Stimulated activated CD4-positive, alpha-beta T cell treated with anti-CD3 and anti-CD28 coated beads, TNF-alpha, amount 100 ng/mL, for 48 hours (primary cell): ENCODE measurements at regions not wholly inside any gene's neighbourhood (a gene's known extent, or its start where the extent isn't known, plus 50 kb on each side); places are given as distances from the start of the nearest gene placed in this dataset.
"Not testable (repeated sequence)": the region's sequence is repeated elsewhere in the genome, so short reads cannot be mapped to it uniquely, and the experiment has no call there.

ENCODE experiments used
- DNase-seq, 3 donors: peaks; one replicate each; pipeline ENCODE4 v3.0.0-alpha.2; 2020; ENCODE audit warnings: low read depth in 3 of 3

GRCh38 chr1:184820218-184820750 lies 65.6 kb upstream of the EDEM3 start:
- DNase-seq, result no peak

- DNase-seq, result no peak
Observed at GRCh38 chr1:184818646-184819045, 64.0 kb upstream of the EDEM3 start.

GRCh38 chr1:184817003-184817402 lies 62.3 kb upstream of the EDEM3 start:
- not testable (repeated sequence) for DNase-seq

GRCh38 chr1:184813528-184814089 lies 59.0 kb upstream of the EDEM3 start:
- DNase-seq, result no peak

GRCh38 chr1:184811439-184812111 lies 56.9 kb upstream of the EDEM3 start:
- DNase-seq, result no peak

- DNase-seq, result no peak
Observed at GRCh38 chr1:184810735-184811343, 56.2 kb upstream of the EDEM3 start.

- DNase-seq, result no peak
Observed at GRCh38 chr1:184806296-184806721, 51.7 kb upstream of the EDEM3 start.

GRCh38 chr1:184805667-184806295 lies 51.1 kb upstream of the EDEM3 start:
- peak; percentile 70 to 80 (median 71) for DNase-seq
